Smooth muscle cell of the brain vasculature (primary cell): ENCODE measurements at regions not wholly inside any gene's neighbourhood (a gene's known extent, or its start where the extent isn't known, plus 50 kb on each side); places are given as distances from the start of the nearest gene placed in this dataset.
A peak's percentile ranks its signal among the peaks of the same experiment; 100 is the strongest.

ENCODE experiments used
- DNase-seq: peaks from one replicate; pipeline ENCODE4 v3.0.0-alpha.2; 2012; ENCODE audit warnings: low read depth, low spot score

DNA sequence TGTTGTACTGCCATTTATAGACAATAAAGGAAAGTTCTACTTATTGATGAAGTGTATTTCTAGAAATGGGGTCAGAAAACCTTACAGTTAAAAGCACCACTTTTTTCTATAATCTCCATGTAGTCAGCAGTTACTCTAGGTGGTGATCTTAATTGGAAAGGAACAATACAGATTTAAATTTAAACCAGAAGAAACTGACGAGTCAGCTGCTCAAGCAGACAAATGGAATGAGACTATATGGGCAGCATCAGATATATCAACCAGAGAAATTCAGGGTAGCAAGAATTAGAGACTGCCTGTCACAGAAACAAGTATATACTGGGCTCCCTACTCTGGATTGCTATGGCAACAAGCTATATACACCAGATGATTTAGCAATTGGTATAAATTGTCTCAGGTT, 99.6 kb upstream of the SCG2 start:
- no peak for DNase-seq

DNA sequence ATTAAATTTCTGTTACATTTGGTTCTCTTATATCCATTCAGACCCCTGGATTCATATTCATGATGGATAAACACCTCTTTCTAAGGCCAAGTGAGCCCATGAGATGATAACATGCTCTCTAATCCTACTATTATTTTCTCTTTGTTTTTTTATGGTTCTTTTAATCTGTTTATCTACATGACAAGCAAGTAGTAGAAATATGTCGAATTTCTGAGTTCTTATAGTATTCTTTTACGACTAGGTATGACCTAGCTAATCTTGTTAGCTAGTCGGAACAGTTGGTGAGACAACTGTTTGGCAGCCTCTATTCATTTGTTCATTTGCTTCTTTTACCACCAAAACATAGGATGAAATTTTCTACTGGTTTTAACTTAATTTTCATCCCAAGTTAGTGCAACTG, 98.1 kb upstream of the SCG2 start:
- DNase-seq = no peak

DNA sequence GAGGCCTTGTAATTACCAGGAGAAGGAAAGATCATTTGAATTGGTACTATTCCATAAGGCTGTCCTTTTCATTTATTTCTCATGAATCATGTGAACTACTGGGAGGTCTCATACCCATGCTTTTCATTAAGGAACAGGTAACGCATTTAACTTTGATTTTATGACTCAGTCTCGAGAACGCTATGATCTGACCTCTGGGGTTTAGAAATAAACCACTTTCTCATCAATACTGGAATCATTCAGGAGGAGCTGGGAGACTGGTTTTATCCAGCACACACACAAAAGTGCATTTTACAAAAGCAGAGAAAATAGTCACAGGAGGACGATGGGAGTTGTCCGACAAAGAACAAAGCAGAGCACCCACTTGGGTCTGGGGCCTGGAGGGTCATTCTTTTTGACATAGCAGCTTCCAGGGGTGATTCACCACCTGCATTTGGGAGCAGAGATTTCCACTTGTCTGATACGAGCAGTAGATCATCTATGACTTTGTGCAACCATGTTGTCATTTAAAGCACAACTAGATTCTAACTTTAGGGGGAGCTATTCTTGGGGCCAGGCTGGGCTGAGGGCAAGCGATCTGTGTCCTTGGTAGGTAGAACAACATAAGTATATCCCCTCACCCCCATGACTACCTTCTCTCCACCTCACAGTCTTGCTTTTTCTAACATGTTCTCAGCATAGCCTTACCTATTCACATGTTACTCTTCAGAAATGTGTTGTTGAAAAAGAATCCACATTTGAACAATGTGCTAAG, 95.9 kb upstream of the SCG2 start:
- DNase-seq = no peak

DNA sequence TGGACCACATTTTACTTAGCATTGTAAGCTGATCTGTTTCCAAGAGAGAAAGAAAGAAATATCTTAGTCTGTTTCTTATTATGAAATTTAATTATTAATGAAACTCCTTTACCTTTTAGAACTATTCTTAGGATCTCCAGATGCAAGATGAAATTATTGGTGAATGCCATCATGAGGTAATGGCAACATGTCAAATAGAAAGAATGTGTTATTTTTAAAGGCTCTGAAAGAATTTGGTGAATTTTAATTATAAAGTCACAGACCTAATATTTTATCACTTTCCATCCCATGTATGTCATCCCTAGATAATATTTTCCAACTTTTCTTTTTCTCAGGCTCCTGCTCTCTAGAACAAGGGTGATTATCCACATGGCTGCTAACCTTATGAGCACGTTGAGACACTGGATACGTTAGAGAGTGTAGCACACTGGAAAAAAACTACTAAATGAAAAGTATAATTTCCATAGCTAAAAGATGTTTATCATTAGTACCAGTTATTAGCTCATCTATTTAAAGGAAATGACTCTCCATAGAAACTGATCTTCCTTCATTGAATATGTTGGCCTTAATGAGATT, 95.2 kb upstream of the SCG2 start:
- no peak for DNase-seq

DNA sequence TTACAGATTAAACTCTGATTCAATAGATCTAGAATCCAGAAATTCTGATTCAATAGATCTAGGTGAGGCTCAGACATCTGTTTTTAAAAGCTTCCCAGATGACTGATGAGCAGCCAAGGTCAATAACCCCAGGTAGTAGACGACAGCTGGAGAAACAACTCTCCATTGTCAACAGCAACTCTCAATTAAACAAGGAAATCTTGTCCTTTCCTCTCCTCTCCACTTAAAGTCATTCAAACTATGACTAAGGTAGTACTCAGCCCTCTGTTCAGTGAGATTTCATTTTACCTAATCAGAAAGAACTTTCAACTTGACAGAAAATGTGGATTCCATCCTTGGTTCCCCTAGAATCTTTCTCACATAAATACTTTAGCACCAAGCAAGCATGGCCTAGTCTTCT, 94.6 kb upstream of the SCG2 start:
- no peak for DNase-seq

DNA sequence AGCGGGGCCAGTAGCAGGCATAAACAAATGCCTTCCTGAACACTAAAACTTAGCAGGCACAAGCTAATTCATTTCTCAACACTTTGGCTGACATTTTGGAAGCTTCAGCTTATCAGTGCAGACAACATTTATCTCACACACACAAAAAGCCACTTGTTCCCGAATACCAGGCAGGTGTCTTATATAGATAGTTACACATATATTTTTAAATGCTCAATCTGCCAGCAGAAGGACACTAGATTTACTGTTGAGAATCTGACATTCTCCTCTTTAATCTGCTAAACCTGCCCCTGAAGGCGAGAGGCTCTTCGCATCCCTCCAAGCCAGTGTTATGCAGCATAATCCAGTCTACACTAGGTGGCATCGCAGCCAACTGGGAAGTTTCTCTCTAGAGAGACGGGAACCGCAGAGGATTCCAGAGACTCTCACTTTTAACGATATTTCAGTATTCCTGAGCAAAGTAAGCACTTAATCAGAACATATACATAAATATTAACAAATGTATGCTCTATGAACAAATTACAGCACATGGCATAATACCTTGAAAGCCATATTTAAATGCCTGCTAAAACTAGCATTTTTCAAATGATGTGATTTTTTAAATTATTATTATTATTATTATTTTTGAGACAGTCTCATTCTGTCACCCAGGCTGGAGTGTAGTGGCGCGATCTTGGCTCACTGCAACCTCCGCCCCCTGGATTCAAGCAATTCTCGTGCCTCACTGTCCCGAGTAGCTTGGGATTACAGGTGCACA, 90.2 kb upstream of the SCG2 start:
- peak; percentile 29 for DNase-seq

DNA sequence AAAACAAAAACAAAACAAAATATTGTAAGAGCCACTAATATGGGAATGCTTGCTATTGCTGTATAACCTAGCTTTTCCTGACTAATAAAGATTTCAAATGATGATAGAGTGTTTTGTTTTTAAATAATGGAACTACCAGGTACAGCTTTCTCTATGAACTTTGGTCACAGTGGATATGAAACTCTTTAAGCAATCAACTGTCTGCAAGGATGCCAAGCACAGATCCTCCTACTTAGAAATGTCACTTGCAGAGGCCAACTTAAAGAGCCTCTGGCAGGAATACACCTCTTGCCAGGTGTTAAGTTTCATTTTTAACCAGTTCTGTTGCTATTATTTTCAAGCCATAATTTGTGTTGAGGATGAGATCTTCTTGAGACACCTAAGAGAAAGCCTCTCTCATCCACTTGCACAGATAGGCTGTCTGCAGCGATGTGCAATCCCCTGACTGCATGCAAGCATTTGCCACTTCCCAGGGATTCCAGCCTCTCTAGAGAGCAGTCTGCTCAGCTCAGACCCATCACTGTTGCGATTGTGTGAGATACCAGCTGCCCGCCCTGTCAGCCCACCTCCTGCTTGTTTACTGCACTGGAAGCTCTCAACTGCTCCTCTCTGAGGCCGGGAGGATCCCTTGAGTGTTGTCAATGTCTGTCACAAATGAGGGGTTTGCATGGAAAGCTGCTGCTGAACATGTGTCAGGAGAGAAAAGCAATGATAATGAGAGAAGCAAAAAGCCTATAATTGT, 86.1 kb upstream of the SCG2 start:
- DNase-seq = no peak

DNA sequence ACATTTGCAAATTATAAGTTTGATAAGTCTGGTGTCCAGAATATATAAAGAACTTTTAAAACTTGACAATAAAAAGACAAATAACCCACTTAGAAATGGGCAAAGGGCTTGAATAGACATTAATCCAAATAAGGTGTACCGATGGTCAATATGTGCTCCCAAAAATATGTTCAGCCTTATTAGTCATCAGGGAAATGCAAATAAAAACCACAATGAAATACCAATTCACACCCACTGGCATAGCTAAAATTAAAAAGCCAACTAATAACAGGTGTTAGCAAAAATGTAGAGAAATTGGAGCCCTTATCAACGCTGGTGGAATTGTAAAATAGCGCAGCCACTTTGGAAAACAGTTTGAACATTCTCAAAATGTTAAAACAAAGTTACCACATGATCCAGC, 79.0 kb upstream of the SCG2 start:
- no peak for DNase-seq

DNA sequence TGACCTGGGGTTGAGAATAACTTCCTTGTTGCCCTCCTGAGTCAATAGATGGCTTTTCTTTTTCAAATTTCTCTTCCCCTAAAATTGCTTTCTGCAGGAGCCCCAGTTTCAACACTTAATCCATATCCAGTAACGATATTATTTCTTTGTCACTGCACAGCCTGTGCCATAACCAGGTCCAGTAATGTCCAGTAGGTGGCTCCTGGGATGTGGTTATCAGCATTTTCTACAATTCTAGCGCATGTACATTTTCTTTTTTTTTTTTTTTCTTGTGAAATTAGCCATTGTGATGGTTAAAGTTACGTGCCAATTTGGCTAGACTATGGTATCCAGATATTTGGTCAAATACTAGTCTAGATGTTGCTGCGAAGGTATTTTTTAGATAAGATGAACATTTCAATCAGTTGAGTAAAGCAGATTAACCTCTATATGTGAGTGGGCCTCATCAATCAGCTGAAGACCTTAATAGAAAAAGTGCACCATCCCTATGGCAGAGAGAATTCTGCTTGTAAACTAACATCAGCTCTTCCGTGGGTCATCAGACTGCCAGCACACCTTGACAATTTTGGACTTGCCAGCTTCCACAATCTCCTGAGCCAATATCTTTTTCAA, 72.9 kb upstream of the SCG2 start:
- DNase-seq = peak; percentile 9

DNA sequence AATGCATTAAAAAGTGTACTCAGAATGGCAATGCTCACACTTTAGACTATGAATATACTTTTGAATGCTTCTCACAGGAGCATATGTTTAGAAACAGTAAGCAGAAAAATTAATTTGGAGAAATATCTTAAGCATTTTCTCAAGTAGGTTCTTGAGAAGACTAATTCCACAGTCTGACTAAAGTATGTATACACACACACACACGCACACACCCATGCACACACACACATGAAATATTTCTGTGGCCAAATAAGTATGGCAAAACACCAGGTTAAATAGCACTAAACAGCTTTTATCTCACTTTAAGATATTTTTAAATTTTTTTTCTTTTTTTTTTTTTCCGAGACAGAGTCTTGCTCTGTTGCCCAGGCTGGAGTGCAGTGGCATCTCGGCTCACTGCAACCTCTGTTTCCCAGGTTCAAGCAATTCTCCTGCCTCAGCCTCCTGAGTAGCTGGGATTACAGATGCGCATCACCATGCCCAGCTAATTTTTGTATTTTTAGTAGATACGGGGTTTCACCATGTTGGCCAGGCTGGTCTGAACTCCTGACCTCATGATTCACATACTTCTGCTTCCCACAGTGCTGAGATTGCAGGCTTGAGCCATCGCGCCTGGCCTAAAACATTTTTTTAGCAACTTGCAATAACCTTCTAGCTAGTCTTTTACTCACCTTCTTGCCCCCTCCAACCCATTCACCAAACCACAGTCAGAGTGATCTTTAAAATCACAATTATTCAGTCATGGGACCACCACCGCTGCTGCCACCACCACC, 67.5 kb upstream of the SCG2 start:
- DNase-seq = no peak

DNA sequence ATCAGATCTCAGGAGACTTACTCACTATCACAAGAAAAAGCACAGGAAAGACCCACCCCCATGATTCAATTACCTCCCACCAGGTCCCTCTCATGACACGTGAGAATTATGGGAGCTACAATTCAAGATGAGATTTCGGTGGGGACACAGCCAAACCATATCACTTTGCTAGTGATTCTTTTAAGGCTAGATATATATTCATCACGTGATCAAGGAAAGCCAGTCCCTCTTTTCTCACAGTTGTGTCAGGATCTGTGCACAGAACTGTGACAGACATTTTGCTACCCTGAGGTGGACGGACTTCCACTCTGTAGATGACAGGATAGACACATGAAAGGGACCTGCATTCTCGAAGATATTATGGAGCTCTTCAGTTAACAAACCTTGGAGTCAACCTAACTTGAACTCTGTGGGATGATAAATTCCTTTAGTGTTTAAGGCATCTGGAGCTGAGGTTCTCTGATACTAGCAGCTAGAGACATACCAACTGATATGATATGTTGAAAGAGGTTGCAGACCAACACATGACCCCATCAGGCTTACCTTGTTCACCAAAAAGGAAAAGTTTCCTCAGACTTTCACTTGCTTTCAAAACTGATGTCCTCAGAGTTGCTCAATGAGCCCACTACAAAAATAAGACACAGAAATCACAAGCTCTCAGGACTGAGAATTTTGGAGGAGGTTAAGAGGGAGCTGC, 66.3 kb upstream of the SCG2 start:
- DNase-seq = no peak

DNA sequence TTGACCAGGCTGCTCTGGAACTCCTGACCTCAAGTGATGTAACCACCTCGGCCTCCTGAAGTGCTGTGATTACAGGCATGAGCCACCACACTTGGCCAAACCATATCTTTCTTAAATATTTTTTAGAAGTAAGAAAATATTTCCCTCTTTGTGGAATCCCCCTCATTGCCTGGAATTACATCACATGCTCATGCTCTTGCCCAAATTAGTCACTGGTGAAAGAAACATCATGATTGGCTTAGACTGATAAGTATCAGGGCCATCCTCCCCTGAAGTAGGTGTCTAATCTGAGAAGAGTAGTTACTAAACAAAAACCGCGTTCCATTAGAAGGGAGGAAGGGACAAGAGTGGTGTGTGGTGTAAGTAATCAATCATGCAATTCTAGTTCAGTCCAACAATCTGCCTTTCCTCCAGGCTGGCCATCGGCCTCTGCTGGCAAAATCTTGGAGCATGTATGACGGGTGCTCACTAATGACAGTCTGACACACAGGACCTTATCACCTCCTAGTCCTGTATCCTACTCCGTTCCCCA, 52.3 kb upstream of the SCG2 start:
- DNase-seq = no peak

DNA sequence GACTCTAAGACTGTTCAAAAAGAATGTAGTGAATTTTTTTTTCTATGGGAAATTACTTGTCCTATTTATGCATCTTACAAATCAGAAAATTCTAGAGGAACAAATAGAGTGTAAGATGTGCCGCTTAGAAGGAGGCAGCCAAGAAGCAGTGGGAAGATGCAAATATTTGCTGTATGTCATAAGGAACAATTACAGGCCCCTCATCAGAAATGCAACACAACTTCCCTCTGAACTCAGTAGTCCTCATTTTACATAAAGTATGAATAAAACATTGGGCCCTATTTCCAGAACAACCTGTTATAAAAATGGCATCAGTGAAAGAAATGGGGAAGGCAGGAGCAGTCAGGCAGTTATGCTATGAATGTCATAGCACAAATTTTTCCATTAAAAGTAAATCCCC, 50.7 kb upstream of the SCG2 start:
- no peak for DNase-seq

DNA sequence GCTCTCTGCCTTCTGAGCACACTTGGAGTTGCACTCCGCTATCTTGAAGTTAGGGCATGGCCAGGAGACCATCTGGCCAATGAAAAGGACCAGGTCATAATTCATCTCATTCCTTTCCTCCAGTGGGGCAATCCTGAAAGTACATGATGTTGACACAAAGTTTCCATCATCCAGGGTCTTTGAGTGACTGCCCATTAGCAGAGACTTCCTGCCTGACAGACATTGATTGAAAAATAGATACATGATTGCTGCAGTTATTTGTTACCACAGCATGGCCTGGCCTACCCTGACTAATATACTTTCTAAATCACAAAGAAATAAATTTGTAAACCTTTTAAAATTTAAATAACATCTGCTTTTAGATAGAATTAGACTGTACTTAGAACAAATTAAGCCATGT, 50.0 kb upstream of the SCG2 start:
- DNase-seq = no peak
